HG03520 (cell line): ENCODE measurements at regions not wholly inside any gene's neighbourhood (a gene's known extent, or its start where the extent isn't known, plus 50 kb on each side); places are given as distances from the start of the nearest gene placed in this dataset.

Source experiments
- ATAC-seq: cut with Tn5 transposase; IDR thresholded peaks from one replicate; pipeline ENCODE4 v1.9.1; 2021; ENCODE audit warnings: mild to moderate bottlenecking, moderate library complexity; ENCODE audit not compliant: unreplicated experiment

DNA sequence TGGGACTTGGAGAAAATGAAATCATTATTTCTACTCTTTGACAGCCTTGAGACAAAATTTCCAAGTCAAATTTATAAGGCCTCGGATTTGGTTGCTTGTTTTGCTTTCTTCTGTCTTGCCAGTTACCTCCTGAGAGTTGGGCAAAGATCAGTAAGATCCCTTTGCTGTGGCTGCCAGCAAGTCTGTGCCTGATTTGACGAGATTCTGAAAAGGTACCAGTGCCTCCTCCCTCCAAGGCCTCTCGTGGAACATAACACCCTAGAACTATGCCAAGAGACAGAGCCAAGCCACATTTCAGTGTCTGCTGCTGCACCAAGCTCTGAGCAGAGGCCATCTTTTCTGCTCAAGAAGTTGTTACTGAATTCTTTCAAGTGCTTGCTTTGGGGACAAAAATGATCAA, 61.0 kb downstream of the GTPBP8 start:
- ATAC-seq, result no peak

GRCh38 chr3:113053169-113053568, 62.4 kb downstream of the GTPBP8 start:
- ATAC-seq, result no peak

DNA sequence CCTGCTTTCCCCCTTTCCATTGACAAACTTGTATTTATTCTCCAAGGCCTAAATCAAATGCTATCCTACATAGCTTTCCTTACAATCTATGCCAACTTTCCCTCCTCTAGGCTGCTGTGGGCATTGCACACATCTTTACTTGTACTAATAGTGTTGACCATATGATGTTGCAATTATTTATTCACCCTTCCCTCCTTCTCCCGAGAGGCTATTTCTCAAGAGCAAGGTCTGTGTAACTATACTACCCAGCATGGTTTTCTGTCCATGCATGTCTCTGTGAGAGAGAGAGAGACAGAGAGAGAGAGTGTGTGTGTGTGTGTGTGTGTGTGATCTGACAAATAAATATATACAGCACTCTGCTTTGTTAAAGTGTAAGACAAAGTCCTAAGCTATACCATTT, 63.8 kb downstream of the GTPBP8 start:
- no peak for ATAC-seq

GRCh38 chr3:113055201-113055600, 64.4 kb downstream of the GTPBP8 start:
- ATAC-seq, result no peak

DNA sequence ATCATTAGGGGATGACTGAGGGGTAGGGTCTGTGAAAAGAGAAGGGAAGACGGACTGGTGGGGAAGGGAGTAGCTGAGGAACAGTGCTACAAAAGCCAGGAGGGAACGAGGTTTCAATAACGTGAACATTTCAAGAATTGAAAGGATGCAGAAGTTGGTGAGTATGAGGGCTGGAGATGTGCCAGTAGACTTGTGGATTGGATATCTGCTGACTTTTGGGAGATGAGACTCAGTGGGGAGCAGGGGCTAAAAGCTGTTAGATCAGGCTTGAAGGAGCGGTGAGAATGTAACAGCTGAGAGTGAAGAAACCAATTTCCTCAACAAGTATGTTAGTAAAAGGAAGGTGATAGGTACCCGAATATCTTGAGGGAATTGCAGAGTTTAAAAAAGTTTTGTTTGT, 65.2 kb downstream of the GTPBP8 start:
- no peak for ATAC-seq

GRCh38 chr3:113057117-113057516, 66.3 kb downstream of the GTPBP8 start:
- peak; percentile 85 for ATAC-seq

GRCh38 chr3:113058188-113058587, 67.4 kb downstream of the GTPBP8 start:
- no peak for ATAC-seq

DNA sequence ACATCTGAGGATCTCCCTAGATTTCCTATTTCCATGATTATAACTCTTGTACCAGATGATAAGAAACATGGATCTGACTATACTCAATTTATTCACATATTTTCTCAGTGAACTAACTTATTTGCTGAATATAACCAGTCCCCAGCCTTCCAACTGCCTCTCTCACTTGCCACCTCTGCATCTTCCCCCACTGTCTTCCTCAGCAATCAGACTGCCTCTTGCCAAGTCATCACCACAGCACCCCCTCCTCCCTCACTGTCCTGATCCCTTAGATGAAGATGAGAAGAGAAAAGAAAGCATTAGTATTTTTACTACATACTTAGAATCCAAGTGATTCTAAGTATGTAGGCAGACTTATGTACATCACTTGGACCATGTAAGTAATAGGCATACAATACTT, 71.9 kb downstream of the GTPBP8 start:
- no peak for ATAC-seq

GRCh38 chr3:113063126-113063894, 72.5 kb downstream of the GTPBP8 start:
- no peak for ATAC-seq

- no peak for ATAC-seq
Observed at GRCh38 chr3:113064183-113064582, 73.4 kb downstream of the GTPBP8 start.

- no peak for ATAC-seq
Observed at GRCh38 chr3:113065336-113065735, 74.6 kb downstream of the GTPBP8 start.

DNA sequence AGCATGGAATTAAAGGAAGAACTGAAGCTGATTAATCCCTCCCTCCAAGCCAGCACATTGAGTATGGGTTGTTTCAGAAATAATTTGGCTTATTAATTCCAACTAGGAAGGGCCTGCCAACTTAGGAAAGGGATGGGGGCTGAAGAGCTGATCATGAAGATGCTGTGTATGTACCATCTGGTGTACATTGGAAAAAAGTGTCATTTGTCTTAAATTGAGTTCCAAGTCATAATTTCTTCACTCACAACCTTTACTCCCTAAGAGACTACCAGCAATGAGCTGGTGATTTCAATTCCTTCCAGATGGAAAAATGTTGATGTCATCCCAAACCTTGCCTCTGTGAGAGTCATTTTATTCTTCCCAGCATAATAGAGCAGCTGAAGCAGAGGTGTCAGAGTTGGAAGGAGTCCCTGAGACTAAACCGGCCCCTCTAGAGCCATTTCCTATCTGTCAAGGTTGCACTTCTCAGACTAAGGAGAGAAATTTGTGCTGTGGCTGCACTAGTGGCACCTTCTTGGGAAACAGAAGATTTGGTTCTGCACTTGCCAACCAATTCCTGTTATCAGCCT, 79.4 kb downstream of the GTPBP8 start:
- ATAC-seq, result no peak

- peak; percentile 99 for ATAC-seq
Observed at GRCh38 chr3:113070681-113071113, 79.9 kb downstream of the GTPBP8 start.

- no peak for ATAC-seq
Observed at GRCh38 chr3:113075588-113075987, 84.8 kb downstream of the GTPBP8 start.

- ATAC-seq, result peak; percentile 86
Observed at GRCh38 chr3:113079218-113079961, 88.6 kb downstream of the GTPBP8 start.

- ATAC-seq, result no peak
Observed at GRCh38 chr3:113084777-113085176, 94.0 kb downstream of the GTPBP8 start.

- ATAC-seq, result no peak
Observed at GRCh38 chr3:113086560-113087461, 96.0 kb downstream of the GTPBP8 start.

DNA sequence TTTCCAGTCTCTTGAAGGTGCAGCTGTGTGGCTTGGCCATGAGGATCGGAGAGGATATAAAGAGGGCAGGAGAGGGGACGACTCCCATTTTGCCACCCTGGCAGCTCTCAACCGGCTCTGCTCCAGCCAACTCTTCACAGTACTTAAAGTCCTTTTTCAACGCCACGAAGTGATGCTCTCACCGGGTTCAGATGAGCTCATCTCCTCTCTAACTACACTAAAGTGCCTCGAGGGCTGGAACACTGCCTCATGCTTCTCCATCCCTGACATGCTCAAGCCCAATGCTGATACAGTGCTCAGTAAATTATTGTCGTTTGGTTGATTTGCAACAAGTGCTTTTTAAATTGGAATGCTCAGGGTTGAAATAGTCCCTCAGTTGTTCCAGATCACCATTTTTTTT, 97.8 kb downstream of the GTPBP8 start:
- ATAC-seq, result no peak

DNA sequence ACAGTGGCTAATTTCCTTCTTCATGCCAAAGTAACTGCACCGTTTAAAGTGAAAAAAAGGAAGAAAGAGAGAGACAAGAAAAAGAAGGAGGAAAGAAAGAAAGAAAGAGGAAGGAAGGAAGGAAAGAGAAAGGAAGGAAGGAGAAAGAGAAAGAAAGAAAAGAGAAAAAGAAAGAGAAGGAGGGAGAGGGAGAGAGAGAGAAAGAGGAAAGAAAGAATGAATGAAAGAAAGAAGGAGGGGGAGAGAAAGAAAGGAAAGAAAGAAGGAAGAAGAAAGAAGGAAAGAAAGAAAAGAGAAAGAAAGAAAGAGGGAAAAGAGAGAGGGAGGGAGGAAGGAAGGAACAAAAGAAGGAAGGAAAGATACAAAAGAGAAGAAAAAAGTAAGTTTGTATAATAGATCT, 100.6 kb downstream of the GTPBP8 start:
- ATAC-seq, result no peak

- no peak for ATAC-seq
Observed at GRCh38 chr3:113092746-113093145, 102.0 kb downstream of the GTPBP8 start.
